Suppressor macrophage (primary cell): ENCODE measurements at regions not wholly inside any gene's neighbourhood (a gene's known extent, or its start where the extent isn't known, plus 50 kb on each side); places are given as distances from the start of the nearest gene placed in this dataset.
"Not testable (repeated sequence)": the region's sequence is repeated elsewhere in the genome, so short reads cannot be mapped to it uniquely, and the experiment has no call there.

Experiments
- DNase-seq, 4 experiments: peaks; one replicate each; pipeline ENCODE4 v3.0.0-alpha.2; 2020 to 2022

DNA sequence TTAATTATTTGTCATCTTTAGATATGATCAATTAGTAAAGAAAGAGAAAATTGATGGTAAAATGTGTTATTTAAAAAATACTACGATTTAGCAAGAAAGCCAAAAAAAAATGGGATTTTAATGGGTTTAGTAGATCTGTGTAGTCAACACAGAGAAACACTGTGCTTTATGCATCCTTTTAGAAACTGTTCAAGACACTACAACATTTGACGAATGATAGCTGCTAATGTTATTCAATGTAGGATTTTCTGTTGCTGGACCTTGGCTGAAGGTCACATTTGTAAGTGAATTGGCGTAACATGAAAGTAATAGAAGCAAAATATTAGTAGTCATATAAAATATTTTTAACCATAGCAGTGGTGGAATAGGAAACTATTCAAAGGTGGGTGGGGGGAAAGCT lies 1293.9 kb downstream of the NCAM2 start:
- no peak for DNase-seq

DNA sequence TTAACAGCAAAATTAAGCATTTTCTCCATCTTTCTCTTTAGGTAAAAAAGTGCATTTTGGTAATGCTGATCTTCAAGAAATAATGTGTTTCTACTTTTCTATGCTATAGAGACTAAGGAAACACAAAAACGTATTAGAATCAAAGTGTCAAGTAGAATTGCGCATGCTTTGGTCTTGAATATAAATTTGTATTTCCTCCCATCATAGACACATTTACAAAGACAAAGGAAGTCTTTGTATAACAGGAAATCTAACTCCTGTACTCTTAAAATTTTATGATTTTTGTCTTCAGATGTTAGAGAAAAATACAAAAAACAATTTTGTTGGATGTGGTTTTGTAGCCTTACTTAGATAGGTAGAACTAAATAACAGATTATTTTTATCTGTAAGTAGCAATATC lies 1299.4 kb downstream of the NCAM2 start:
- DNase-seq: no peak

DNA sequence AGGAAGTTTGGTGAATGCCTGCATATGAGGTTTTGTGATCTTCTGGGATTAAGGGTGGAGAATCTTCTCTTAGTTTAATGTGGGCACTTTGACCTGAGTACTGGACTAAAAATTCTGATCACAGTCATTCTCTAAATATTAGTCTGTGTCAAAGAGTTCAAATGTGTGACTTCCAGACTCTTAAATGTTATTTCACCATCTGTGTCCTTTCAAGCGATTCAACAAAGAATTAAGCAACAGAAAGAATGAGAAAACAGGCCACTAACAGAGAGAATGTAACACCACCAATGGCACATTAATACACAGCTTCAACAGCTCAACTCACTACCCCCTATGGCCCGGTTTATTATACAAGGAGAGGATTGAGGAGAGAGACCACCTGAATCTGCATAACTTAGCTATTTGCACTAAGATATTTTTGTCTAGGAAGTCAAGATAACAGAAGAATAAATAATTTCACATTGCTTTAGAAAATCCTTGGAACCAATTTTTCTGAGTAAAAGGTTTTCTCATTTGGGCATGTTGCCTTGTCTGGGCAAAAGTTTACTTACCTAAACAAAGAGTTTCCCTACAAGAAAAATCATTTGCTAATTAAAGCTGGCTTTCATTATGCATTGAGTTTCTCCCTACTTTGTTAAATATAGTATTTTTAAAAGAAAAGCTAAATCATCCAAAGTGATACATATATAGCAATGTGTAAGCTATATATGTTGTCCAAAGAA lies 1313.7 kb downstream of the NCAM2 start:
- DNase-seq: no peak

DNA sequence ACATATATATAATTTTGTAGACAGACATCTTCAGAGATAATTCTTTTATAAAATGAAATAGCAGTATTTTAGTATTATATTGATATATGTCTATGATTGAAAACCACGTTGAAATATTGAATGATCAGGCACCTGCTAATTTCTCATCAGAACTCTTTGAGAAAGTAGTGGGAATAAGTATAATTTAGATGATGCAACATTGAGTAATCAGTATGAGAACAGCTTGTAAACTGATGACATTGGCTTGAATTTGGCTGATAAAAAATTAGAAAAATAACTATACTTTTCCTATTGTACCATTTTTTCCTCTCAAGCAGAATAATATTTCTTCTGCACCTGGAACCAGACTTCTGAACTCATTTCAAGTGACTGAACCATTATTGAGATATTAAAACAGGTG lies 1316.8 kb downstream of the NCAM2 start:
- DNase-seq: no peak

DNA sequence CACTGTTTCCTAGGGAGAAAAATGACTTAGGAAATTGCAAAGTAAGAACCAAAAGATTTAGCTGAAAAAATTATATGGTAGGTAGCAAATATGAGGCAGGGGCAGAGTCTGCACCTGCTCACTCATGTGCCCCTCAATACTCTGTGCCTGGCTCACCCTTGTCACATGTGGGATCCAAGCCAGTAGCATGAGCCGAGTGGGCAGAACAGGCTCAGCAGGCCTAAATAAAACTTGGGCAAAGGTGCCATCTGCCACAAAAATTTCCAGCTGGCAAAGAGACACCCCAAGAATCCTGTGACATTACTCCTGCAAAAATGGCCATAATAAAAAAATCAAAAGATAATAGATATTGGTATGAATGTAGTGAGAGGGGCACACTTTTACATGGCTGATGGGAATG lies 1321.2 kb downstream of the NCAM2 start:
- DNase-seq: no peak

DNA sequence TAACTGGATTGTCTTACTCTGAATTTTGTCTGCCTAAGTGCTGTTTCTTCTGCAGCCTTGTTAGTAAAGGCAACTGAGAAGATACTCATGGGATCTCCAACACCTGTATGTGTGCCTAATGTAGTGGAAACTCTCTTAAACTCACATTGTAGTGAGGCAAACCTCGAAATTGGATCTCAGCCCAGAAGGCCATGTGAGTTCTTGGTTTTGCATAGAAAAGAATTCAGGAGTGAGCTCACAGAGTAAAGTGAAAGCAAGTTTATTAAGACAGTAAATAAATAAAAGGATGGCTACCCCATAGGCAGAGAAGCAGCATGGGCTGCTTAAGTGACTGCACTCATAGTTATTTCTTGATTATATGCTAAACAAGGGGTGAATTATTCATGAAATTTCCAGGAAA lies 1344.7 kb downstream of the NCAM2 start:
- no peak for DNase-seq

DNA sequence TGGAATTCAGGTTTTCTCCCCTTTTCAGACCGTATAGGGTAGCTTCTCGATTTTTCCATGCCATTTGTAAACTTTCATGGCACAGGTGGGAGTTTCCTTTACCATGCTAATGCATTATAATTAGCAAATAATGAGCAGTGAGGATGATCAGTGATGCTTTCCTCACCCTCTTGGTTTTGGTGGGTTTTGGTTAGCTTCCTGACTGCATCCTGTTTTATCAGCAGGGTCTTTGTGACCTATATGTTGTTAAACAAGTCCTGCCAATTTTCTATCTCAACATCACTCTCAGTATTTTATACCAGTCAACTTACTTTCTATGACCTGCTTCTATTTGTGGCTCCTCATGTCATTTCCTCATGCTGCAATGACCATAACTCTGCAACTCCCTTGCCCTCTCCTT lies 1345.1 kb downstream of the NCAM2 start:
- no peak for DNase-seq

DNA sequence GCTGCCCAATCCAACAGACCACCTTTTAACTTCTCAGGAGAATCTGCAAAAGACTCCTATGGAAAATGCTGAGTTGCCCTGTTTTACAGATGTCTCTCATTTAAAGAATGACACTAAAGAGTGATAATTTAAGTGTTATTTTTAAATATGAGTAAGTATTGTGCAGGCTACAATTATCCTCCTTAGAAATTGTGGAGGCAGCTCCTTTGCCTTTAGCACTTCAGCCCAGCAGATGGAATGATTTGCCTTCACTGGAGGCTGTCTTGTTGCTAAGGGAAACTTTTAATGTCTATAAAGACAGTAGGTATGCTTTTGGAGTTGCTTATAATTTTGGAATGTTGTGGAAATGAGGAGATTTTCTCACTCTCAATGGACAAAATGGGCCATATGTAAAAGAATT lies 1345.5 kb downstream of the NCAM2 start:
- DNase-seq: no peak

DNA sequence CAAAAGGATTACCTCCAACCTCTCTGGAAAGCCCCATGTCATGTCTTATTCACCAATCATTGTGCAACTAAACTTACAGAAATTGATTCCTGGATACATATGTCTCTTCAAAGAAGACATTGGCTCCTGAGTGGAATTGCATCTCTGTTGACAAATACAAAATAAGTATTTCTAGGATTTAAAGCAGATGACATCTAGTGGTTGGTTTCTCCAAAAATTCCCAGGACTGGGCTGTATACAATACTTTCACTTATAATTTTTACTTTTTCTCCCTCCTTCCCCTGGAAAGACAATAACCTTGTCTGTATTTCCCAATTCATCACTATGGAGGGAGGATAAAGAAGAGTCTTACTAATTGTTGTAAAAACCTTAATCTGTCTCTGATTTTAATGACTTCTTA lies 1347.4 kb downstream of the NCAM2 start:
- no peak for DNase-seq

DNA sequence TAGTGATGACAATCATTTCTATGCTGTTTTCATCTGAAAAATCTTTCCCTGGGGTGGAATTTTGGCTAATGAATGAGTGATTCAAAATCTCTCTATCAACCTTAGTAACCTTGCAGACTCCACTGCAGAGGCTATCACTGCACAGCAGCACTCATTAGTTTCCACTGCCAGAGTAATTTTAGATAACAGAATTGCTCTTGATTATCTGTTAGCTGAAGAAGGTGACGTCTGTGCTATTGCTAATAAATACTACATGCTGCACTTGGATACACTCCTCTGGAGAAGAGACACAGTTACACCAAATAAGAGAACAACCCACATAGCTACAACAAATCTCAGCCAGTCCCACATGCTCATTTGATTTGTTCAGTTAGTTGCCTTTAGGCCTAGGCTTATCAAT lies 1348.4 kb downstream of the NCAM2 start:
- DNase-seq: no peak

DNA sequence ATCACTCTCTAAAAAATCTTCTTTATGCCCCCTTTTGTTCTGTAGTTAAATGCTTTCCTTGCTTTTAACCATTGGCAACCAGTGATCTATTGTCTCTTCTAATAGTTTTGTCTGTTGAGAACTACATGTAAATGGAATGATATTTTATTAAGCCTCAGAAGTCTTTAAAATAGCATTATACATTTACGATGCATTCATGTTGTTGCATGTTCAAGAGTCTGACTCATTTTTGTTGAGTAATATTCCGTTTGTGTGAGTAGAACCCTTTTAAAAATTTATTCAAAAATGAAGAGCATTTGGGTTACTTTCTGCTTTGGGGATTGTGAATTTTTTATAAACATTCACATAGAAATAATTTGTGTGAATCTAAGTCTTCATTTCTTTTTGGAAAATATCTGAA lies 1352.9 kb downstream of the NCAM2 start:
- no peak for DNase-seq

DNA sequence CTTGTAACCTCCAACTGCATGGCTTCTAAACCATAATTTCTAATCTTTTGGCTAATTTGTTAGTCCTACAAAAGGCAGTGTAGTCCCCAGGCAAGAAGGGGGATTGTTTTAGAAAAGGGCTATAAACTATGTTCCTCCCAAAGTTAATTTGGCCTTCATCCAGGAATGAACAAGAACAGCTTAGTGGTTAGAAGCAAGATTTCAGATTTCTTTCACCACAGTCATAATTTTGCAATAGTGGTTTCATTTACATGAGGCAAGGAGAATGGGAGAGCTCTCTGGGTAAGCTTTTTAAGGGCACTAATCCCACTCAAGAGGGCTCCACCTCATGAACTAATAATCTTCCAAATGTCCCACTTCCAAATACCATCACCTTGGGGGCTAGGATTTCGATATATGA lies 1353.9 kb downstream of the NCAM2 start:
- DNase-seq: no peak

DNA sequence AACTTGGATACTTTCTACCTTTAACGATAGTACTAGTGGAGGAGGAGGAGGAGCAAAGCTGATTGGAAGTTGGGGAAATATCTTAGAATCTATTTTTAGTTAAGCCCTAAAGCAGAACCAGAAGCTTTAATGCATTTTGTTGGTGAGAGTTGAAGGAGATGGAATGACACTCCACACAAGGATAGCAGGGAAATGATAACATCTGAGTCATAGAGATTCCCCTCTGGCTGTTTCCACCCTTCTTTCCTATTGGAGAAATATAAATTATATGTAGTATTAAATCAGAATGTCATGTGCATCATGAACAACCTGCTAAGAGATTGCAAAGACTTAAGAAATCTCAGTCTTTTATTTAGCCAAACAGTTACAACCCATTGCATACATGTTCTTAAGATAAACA lies 1357.7 kb downstream of the NCAM2 start:
- no peak for DNase-seq

DNA sequence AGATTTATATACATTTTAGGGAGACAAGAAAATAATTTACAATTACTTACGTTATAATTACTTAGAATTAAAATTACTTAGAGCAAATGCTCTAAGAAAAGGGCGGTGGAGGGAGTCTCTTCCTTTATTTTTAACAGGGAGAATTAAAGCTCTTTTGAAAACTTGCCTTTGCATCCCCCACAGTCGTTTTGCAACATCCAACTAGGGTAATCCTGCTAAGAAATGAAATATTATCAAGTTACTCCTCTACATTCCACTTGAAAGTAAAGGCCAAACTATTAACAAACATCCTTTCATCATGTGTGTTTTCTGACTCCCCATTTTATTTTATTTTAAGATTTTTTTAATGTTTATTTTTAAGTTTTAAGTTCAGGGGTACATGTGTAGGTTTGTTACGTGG lies 1358.5 kb downstream of the NCAM2 start:
- no peak for DNase-seq

DNA sequence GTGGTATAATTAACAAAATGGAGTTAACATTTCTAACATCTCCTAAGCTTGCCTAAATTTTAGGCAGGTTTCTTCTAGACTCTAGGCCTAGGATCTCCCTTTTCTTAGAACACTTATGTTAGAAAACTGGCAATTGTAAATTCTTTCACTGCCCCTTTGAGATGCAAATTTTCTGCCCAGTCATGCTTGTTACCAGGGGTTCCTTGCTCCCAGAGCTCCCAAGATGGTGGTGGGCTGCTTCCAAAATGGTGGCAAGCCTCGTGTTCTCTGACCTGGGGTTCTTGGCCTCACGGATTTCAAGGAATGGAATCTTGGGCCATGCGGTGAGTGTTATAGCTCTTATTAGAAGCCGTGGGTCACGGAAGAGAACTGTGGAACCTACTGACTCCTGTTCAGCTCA lies 1361.4 kb downstream of the NCAM2 start:
- not testable (repeated sequence) for DNase-seq

DNA sequence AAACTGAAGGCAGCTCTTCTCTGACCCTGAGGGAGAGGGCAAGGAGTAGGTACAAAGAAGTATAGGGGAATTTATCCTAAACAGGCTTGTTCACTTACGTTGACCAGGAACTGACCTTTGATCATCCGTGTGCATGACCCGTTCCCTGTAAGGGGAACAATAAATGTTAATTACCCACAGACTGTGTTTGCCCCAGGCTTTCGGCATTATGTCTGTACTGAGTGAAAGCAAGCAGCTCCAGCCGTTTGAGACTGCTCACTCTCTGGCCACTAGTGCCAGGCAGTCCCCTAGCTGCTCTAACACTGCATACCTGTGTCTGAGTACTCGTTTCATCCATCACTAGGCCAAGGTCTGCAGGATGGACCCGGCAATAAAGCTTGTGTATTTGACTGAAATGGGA lies 1365.3 kb downstream of the NCAM2 start:
- no peak for DNase-seq

DNA sequence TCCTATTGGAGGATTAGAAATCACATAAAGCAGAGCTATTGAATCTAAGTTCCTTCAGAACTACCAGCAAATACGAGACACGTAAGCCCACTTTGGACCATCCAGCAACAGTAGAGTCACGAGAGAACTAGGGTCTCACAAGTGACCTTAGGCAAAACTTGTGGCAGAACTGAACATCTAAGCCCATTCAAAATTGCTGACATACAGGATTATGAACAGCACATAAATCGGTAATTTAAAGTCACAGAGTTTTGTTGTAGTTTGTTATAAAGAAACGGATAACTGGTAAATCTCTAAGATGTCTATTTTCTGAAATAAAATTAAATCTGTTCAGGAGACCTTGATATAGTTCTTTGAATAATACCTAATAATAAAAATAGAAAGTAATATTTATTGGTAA lies 1366.0 kb downstream of the NCAM2 start:
- DNase-seq: no peak

DNA sequence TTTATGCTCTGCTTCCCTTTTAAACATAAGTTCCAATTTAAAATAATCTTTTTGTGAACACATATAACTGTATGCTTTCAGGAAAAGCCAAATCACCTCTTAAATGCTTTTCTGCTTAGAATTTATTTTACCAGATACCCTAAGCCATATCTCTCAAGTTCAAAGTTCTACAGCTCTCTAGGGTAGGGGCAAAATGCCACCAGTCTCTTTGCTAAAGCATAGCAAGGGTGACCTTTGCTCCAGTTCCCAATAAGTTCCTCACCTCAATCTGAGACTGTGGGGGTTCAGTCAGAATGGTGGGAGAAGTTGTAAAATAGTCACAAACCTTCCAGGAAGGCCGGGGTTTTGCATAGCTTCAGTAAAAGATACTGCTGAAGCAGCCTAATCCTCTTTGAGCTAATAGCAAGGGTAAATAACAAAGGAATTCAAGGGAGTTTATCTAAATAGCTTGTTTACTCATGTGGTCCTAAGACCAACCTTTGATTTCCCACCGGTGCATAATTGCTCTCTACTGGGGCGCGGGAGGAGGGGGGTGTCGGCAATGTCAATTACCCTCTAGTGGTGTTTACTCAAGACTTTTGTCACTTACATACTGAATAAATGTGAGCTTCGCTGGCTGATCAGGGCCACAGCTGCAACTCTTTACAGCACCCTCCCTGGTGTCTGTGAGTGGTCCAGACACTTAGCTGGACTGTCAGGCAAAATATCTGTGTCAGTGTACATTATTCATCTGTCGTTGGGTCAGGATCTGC lies 1376.2 kb downstream of the NCAM2 start:
- no peak for DNase-seq

DNA sequence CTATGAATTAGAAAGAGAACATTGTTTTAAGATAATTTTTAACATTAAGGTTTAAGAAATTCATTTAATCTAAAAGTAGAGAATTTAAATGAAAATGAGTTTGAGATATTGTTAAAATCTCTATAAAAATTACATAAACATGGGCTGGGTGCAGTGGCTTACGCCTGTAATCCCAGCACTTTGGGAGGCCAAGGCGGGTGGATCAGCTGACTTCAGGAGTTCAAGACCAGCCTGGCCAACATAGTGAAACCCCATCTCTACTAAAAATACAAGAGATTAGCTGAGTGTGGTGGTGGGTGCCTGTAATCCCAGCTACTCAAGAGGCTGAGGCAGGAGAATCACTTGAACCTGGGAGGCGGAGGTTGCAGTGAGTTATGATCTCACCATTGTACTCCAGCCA lies 1379.6 kb downstream of the NCAM2 start:
- not testable (repeated sequence) for DNase-seq

DNA sequence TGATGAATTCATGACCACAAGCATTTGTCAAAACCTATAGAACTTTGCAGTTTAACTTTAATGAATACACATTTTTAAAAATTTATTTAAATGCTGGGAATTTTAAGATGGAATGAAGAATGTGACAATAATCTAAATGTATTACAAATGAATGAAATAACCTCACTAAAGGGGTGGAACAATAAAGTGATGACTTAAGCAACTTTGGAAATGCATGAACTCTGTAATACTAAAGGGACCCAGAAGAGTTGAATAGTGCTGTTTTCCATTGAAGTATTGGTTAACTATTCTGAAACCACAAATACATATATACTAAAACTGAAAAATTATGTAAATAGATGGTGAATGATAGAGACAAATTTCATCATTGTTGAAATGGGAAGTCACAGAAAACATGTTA lies 1395.1 kb downstream of the NCAM2 start:
- no peak for DNase-seq

DNA sequence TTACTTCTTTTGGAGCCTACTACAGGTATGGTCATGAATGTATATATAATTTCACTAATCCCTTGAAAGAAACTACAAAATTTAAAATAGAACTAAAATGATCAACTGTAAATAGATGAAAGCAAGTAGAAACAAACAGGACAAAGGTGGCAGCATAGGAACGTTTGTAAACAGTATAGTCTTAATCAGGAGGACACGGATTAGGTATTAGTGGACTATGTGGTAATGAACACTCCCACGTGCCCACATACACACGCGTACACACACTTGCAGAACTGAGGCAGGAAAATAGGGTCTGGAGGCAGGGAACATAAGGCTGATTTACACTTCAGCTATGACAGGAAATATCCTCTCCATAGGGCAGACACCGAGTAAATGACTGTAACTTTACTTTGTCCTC lies 1397.8 kb downstream of the NCAM2 start:
- no peak for DNase-seq

DNA sequence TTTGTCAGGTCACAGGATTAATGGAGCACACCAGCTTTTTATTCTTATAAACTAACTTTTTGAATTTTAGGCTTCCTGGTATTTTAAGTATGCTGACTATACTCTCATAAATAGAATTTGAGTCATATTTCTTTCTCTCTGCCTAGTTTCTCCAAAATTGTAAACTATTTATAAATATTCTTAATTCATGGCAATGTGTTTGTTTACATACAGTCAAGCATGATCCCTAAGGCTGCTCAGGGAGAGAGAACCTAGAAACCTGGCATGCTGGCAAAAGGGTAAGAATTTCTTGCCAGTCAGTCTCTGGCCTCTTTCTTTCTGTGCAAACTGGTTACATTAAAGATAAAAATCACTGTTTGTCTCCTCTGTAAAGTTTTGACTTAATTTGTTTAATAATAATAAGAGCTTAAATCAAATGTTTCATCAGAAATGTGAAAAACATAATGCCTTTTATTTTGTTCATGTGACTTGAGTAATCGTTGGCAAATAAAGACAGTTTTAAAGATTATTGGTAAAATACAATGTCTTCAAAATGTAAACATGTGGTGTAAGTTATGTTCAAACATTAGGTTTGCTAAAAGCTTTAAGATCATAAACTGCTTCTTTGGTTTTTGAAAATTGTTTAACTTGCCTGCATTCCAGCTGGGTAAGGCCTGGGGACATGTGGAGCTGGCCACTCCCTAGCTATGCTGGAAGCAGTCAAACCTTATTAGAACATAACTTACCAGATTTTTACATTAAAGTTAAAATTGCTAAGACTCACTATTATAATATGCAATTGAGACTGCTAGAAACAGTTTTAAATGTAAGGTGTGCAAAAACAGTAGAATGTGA lies 1401.7 kb downstream of the NCAM2 start:
- no peak for DNase-seq

DNA sequence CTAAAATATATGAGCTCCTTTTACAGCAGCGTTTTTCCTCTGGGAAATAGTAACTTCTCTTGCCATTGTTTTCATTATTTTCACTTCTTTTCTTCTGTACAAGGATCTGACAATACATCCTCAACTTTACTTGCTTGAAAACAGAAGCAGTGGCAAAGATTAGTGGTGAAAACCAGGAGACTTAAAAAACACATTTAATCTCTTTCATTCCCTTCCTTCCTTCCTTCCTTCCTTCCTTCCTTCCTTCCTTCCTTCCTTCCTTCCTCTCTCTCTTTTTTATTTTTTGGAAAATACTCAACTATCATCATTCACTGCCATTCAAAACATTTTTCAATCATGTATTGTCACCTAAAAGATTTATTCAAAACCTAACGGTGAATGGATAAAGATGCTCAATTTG lies 1411.4 kb downstream of the NCAM2 start:
- no peak for DNase-seq

DNA sequence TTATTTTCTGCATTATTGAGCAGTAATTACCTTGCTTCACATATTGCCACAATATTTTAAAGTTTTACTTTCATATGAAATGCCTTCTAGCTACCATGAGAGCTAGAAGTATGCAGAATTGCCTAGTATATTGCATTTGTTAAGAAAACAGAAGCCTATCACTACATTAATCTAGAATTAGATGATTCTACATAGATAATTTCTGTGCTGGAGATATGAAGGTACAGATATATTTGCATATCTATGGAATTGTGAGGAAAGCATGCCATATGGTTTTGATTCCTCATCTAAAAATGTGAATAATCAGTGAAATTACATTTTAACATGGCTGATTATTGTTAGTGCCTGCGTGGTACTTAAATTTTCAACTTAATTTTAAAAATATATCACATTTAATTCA lies 1418.3 kb downstream of the NCAM2 start:
- DNase-seq: no peak
